HG03196 (cell line): ENCODE measurements at regions not wholly inside any gene's neighbourhood (a gene's known extent, or its start where the extent isn't known, plus 50 kb on each side); places are given as distances from the start of the nearest gene placed in this dataset.

Experiments used
- ATAC-seq: cut with Tn5 transposase; IDR thresholded peaks from one replicate; pipeline ENCODE4 v1.9.1; 2021; ENCODE audit not compliant: unreplicated experiment

DNA sequence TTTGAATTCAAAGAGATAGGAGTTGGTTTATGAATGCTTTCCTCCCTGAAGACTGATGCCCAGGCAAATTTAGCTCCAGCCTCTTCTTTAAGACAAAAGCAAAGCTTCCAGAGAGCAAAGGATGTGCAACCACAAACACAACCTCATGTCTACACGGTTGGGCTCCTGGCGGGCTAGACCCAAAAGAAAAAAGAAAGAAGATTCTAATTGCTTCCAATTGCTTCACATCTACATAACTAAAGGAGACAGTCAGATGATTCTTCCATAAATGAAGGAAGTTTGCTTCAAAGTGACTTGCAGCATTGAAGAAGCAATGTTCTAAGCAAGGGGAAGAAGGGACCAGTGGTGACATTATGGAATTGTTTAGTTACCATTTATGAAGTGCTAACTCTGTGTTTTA, 1603.0 kb upstream of the TENM3 start:
- ATAC-seq = no peak

DNA sequence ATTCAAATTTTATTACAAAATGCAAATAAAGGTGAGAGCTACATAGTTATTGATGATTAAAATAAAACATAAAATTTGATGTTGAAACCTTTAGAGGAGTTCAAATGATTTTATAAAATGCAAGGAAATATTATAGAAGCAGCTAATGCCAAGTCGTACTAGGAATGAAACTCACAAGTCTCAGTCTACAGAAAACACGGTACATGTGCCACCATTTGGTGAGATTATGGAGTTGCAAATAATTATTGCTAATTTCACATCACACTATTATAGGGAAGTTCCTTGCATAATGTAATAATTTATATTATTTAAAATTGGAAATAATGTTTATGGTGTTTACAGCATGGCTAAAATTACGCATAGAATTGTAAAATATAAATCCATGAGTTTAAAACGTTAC, 1601.7 kb upstream of the TENM3 start:
- no peak for ATAC-seq

DNA sequence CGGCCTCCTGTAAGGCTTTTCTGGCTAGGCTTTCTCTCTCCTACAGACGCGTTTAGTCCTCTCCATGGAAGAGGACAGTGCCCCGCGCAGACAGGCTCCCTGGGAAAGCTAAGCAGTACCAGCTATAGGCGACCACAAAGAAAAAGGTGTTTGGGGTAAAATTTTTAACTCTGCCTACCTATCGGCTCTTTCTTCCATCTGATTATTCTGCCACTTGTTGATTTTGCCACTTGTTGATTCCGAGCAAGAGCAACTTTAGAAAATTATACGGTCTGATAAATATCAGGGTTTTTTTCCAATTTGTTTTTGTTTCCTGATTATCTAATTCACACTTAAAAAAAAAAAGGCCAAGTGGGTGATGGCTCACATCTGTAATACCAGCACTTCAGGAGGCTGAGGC, 1600.5 kb upstream of the TENM3 start:
- ATAC-seq = no peak

DNA sequence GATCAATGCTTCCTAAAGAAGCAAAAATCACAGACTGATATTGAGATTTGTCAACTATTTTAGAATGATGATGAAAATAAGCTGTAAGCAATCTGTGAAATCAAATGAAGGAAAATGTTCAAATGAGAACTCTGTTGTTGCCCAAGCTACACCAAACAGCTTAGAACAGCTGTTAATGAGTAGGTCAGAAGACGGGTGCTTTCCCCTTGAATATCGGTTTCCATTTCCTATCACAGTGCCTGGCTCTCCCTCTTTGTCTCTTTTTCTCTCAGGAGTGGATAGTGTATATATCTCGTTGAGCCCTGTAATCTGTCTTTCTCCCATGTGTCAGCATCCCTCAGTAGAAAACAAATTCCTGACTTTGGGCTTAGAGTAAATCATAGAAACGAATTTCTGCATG, 1592.9 kb upstream of the TENM3 start:
- no peak for ATAC-seq

- no peak for ATAC-seq
These were observed 1590.7 kb upstream of the TENM3 start for GRCh38 chr4:180652533-180652932.

GRCh38 chr4:180655886-180656285, 1587.3 kb upstream of the TENM3 start:
- no peak for ATAC-seq

GRCh38 chr4:180657881-180658280, 1585.3 kb upstream of the TENM3 start:
- no peak for ATAC-seq

DNA sequence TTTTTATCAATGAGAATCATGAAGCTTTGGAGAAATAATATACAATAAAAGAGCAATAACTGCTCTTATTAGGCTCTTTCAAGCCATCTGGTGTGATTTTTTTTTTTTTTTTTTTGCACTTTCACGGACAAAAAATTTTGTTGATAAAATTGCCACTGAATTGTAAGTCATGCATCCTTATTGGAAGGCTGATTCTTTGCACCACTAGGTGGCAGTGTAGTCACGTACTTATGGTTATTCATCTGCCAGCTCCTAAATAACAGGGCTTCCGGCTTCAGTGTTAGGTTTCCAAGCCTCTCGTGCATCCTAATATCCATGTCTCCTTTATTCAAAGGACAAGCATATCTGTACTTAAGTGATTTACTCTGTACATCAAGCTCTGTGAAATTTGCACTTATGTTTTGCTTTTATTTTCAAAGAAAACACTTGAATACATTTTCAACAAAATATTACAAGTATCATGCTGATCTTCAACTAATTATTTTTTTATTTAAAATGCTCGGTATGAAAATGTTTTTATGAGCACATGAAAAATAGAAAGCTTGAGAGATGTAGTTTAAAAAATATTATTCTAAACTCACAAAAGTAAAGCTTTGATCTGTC, 1578.3 kb upstream of the TENM3 start:
- peak; percentile 92 for ATAC-seq

- no peak for ATAC-seq
These were observed 1577.7 kb upstream of the TENM3 start for GRCh38 chr4:180665481-180665880.

DNA sequence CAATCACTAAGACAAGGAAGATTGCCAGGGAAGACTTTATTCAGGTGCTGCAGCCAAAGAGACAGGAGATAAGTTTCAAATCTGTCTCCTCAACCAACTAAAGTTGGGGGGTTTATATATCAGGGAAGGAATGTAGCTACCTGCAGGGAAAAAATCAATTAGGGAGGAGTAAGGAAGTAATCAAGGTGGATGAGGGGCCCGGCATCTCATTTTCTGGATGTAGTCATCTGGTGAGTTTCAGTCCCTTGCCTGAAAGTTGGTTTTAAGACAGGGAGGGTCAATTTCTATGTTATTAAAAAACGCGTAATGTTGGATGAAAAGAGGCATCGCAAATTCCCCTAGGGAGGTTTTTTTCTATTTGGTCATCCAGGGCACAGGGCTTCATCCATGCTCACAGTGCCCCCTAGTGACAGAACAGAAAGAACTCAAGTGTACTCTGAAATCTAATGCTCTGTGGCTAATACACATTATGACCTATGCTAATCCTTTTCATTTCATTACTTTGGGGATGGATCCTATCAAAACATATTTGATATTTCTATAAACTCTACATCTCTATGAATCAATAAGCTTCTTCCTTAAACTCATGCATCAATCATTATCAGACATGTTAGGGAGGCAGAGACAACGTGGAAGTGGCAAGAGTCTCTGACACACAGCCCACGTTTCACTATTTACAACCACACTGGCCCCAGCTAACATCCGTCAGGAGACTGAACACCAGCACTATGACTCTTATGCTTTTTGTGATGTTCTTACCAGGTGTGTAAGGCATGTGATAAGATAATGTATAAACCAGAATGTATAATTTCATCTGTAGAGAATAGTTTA, 1577.0 kb upstream of the TENM3 start:
- peak; percentile 83 for ATAC-seq

DNA sequence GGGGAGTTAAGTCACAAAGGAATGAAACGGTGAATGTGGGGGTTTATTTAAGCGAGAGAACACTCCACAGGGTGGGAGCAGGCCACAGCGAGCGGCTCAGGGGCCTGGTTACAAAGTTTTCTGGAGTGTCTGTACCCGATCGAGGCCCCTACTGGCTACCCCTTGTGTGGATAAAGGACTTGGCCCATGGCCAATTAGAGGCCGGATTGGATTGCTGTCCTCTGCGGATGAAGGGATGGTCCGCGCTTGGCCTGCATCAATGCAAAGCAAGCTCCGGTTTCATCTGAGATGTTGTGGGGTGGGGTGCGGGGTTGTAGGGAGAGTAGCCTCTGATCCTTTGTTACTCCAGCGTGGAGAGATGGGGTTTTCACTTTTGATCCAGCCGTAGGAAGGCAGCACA, 1574.5 kb upstream of the TENM3 start:
- ATAC-seq = no peak

GRCh38 chr4:180669680-180670079, 1573.5 kb upstream of the TENM3 start:
- no peak for ATAC-seq

DNA sequence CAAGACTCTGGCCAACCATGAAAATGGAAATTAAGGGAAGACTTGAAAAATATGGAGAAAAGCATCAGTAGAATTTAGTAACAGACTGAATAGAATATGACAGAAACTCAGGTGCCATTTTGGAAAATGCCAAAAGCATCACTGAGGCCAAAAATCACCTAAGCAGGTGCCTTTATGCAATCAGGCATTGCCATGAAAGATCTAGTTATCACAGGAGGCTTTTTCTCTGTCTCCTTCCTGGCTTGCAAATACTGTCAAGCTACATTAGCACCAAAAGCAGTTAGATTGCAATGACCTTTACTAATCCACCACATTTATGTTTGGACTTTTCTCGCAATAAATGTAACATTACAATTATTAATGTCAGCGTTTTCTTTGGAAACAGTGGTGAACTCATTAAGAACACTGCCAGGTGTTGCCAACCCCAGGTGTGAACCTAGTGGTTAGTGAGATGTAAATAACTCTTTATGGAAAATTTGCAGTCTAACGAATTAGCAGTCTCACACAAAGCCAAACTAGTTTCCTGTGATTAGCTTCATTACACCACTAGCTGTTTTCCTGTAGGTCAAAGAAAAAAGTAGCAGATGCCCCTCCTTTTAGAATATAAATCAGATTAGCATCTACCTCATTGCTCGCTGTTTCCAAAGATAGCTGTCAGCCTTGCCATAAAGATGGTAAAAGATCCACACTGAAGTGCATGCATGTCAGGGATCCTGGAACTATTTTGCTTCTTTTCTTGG, 1568.4 kb upstream of the TENM3 start:
- no peak for ATAC-seq

DNA sequence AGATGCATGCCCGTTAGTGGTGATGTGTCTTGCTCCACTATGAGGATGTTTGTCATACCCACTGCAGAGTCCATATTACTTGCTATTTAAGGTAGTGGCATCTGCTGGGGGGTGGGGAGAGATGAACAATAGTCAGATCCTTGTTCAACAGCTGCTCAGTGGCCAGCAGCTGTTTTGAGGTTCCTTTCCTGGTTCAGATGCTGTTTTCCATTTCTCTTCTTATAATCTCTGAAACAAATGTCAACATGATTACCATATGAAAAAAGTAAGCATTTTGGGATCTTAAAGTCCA, 1567.9 kb upstream of the TENM3 start:
- ATAC-seq = no peak

DNA sequence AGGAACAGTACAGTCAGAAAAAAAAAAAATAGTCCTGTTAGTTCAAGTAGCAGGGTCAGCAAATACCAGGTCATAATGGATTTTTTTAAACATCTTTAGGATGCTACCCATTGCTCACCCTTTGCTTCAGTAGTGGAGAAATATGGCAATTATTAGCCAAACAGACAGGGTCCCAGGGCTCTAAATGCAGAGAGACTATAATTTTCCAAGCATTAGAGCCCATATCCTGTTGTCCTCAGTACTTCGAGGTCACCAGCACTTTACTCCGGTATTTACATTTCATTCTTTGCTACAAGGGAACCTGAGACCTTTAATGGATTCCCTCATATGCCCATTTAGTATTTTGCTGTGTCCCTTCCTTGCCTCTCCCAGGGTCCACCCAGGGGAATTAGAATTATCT, 1562.9 kb upstream of the TENM3 start:
- no peak for ATAC-seq

GRCh38 chr4:180682776-180683175, 1560.4 kb upstream of the TENM3 start:
- ATAC-seq = no peak

GRCh38 chr4:180683186-180683585, 1560.0 kb upstream of the TENM3 start:
- ATAC-seq = no peak

- no peak for ATAC-seq
These were observed 1554.7 kb upstream of the TENM3 start for GRCh38 chr4:180688480-180688879.

DNA sequence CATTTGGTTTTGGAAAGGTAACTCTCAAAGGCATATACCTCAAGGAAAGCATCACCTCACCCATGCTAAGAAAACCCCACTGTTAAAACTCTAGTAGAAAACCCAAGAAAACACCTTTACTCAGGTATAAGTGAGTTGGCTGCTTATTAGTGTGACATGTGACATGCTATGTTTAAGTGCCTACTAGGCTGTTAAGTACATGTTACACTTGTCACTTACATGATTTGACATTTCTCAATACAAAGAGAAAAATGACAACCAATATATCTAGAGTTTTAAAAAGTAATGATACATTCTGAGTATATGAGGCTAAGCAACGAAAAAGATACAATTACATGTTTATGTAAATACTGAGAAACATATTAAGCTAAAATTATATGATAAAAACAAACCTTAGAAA, 1548.3 kb upstream of the TENM3 start:
- ATAC-seq = no peak

DNA sequence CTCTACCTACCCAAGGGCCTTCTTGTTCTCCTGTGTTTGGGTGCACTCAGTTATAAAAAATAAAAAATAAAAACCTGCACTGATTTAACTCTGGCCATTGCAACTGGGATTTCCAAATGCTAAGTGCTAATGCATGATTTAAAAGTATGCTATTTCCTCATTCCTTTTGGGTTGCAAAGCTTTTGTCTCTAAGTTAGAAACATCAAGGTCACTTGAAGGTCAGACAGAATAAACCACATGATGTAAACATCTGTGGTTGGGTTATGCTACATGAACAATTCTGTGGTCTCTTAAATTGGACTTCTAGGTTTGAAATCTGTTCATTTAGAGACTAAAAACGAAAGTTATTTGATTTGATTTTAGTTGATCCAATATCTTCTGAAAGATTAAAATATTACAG, 1547.4 kb upstream of the TENM3 start:
- no peak for ATAC-seq

GRCh38 chr4:180696460-180697092, 1546.6 kb upstream of the TENM3 start:
- no peak for ATAC-seq
